ENCODE measurements at regions not wholly inside any gene's neighbourhood (a gene's known extent, or its start where the extent isn't known, plus 50 kb on each side); places are given as distances from the start of the nearest gene placed in this dataset.

DNA sequence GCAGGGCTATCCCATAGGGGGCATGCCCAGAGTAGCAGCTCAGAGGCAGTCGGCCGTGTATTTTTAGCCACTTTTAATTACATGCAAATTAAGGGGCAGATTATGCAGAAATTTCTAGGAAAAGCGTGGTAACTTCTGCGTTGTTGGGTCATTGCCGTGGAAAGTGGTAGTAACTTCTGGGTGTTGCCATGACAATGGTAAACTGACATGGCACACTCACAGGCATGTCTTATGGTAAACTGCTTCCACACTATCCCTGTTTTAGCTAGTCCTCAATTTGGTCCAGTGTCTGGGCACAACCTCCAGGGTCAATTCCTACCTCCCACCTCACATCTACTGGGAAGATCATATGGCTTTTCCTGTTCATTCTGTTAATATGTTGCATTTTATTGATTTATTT lies 428.9 kb upstream of the FANCL start:
- no peak for DNase-seq
- TF ChIP-seq POLR2A (IDR thresholded peaks at IDR 0.05; ENCODE audit: low read length) (no peak), GATA1 (IDR thresholded peaks at IDR 0.05; ENCODE audit: low read depth, low read length) (no peak)

DNA sequence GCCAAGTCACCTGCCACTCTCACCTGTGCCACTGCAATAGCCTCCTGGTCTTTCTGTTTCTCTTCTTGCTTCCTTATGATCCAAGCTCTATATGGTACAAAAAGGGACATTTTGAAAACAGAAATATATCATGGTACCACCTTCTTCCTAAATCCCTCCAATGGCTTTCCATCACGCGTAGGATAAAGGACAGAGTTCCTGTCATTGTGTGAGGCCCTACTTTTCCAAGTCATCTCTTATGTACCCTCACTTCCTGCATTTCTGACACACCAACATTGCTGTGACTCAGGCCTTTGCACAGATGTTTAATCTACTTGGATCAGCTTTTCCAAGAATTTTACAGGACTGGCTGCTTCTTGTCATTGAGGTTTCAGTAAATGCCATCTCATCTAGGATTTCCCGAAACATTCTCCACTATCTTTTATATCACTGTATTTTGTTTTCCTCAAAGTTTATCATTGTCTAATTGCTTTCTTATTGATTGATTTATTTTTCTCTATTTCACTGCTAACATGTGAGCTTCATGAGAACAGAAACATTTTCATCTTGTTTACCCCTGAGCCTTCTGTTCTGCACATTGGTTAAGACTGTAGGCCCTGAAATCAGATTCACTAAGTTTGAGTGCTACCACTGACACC lies 426.1 kb upstream of the FANCL start:
- no peak for DNase-seq
- TF ChIP-seq POLR2A (IDR thresholded peaks at IDR 0.05; ENCODE audit: low read length) (no peak), GATA1 (IDR thresholded peaks at IDR 0.05; ENCODE audit: low read depth, low read length) (no peak)

DNA sequence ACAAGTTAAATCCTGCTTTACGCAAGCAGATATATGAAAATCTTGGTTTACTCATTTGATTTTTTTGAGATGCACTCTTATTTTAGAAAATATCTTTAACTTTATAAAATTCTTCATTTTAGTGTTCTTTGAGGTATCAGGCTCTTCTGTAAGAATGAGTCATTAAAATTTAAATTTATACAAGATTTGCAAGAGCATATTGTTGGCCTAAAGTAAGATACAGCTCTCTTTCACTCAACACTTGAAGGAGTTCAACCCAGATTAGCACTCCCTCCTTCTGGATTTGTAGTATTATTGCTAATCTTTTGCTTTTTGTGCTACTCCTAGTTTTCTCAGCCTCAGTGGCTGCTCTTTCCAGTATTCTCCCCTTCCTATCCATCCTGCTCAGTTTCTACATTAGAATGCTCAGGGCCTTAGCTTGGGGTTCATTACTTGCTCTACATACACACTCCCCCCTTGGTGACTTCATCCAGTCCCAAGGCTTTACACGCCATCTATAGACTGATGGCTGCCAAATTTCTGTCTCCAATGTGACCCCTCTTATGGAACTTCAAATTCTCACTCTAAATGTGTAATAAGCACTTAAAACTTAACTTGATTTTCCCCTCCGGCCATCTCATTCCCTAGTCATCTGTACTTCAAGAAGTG lies 425.3 kb upstream of the FANCL start:
- TF ChIP-seq GATA1 (IDR thresholded peaks at IDR 0.05; ENCODE audit: low read depth, low read length), result no peak
- no peak for TF ChIP-seq POLR2A (IDR thresholded peaks at IDR 0.05; ENCODE audit: low read length)
- no peak for DNase-seq

DNA sequence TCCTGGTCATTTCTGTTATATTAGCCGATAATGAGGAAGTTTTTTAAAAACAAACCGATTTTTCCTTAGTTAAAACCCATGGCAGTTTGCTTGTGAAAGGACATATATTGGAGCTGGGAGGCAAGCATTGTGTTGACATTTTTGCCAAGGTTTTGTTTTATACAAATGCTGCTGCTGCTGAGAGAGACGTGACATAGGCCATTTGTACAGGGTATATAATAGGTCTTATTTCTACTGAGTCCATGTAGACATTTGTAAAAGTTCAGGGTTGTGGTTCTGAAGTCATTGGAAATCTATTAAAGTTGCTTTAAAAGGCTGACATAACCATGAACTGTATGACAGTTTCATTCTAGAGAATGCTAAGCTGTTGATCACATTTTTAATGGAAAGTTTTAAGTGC lies 424.0 kb upstream of the FANCL start:
- DNase-seq, result no peak
- TF ChIP-seq GATA1 (IDR thresholded peaks at IDR 0.05; ENCODE audit: low read depth, low read length), result no peak
- TF ChIP-seq POLR2A (IDR thresholded peaks at IDR 0.05; ENCODE audit: low read length), result no peak

DNA sequence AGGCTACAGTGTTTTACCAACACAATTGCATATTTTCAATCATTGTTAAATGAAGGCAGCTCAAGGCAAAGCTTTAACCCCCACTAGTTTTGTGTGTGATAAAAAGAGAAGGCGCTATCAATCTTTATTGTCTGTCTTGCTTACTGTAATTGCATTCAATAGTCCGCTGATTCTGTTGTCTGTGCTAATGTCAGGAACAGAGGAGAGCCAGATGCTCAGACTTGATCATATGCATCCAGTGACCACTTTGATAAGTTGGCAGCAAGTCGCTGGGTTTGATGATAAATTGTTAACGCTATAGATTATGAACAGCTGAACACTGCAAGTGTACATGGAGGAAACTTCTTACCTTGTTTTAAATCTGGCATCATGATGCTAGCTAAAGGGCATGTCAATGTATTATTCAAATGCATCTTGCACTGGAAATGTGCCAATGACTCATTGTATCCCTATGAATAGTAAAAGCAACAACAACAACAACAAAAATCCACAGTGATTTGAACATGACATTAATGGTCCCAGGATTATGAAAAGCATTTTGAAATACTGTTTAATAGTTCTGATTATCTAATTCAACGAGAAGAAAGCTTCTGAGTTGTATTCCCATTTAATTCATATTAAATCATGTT lies 423.5 kb upstream of the FANCL start:
- TF ChIP-seq POLR2A (IDR thresholded peaks at IDR 0.05; ENCODE audit: low read length) (no peak), GATA1 (IDR thresholded peaks at IDR 0.05; ENCODE audit: low read depth, low read length) (no peak)
- no peak for DNase-seq

DNA sequence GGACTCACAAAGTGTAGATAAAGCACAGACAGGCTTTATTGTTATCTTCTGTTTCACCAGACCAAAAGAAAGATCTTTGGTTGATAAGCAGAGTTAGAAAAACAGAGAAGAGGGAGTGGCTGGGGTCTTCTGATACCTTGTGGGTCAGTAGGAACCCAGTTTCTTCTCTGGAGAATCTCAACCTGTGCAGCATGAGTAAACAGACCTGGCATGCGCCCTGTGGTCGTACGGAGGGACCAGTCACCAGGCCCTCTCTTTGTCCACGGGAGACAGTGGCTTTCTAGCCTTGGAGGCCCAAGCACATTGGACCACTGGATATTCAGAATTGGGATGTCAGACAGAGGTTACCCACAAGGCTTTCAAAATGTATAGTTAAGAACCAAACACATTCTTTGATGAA lies 418.9 kb upstream of the FANCL start:
- no peak for DNase-seq
- TF ChIP-seq GATA1 (IDR thresholded peaks at IDR 0.05; ENCODE audit: low read depth, low read length) (no peak), POLR2A (IDR thresholded peaks at IDR 0.05; ENCODE audit: low read length) (no peak)

DNA sequence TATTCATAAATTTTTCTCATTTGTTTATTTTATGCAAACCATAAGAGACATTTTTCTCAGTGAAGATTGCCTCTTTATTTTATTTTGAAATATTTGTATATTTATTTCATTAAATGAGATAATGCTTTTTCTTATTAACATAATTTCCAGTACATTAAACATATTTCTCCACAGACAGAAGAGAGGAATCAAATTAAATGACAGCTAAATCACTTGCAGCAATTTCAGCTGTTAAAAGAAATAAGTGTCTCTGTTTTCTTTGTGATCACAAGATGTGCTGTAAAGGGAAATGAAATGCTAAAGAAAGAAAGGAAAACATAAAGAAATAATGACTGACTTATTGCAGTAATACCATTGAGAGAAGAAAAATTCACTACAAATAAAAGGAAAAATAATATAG lies 414.0 kb upstream of the FANCL start:
- DNase-seq, result no peak
- TF ChIP-seq GATA1 (IDR thresholded peaks at IDR 0.05; ENCODE audit: low read depth, low read length), result no peak
- no peak for TF ChIP-seq POLR2A (IDR thresholded peaks at IDR 0.05; ENCODE audit: low read length)

DNA sequence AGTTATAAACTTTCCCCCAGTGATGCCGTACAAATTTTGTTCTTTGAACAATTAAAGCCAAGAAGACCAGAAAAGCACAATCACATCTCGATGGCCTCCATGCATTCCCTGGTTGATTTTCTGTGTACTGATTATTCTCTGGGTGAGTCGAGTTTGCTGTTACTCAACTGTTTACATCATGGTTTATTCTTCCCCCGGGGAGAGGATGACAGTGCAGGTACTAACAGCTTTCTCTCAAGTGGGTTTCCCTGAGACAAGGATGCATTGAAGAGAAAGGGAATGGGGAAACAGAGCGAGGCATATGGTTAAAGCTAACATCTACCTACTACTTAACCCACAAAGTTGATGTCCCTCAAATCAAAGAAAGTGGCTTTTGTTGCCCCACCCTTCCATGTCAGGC lies 410.8 kb upstream of the FANCL start:
- no peak for DNase-seq
- TF ChIP-seq POLR2A (IDR thresholded peaks at IDR 0.05; ENCODE audit: low read length) (no peak), GATA1 (IDR thresholded peaks at IDR 0.05; ENCODE audit: low read depth, low read length) (no peak)

DNA sequence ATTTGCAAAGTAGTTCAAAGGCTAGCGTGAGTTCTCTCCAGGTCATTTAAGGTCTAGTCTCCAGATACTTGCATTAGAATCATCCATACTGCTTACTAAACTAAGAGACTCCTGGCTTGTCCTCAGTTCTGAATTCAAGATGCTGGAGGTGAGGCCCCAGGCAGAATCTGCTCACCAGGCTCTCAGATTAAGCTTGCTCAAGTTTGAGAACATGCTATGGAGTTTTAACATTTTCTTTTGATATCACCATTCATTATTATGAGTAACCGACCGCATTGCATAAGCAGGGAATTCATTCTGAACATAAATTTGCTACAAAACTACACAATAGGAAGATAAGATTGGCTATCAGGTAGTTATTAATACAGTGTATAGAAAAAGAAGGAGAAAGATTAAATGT lies 409.7 kb upstream of the FANCL start:
- TF ChIP-seq POLR2A (IDR thresholded peaks at IDR 0.05; ENCODE audit: low read length) (no peak), GATA1 (IDR thresholded peaks at IDR 0.05; ENCODE audit: low read depth, low read length) (no peak)
- no peak for DNase-seq

DNA sequence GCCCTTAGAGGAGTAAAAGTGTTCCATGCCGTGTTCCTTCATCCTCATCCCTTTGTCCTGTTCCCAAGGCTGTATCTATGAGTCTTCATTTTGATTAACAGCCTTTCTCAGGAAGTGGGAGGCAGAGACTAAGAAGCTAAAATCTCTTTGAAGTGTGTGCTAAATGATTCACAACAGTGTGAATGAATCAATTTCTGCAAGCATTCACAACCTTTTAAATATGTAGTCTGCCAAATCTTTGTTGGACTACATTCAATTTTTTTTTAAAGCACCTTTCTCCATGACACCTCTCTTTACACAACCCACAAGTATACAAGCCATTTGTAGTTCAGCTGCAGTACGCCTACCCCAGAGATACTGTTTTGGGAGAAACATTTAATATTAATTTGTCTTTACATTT lies 408.6 kb upstream of the FANCL start:
- no peak for TF ChIP-seq GATA1 (IDR thresholded peaks at IDR 0.05; ENCODE audit: low read depth, low read length)
- TF ChIP-seq POLR2A (IDR thresholded peaks at IDR 0.05; ENCODE audit: low read length), result no peak

DNA sequence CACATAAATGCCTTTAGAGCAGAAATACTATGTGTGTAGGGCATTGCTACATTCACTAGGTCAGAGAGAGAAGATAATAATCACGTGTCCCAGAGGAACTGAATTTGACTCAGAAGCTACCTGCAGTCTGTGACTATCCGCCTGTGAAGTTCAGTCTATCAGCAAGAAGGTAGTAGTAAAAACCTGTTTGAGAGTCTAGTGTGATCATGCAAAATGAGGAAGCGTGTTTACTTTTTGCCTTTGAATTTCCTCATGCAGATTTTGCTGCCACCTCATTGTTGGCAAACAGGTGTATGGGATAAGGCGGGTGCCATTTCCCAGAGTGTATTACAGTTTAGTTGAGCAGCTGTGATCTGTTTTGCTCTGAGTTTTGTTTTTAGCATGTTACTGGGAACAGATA lies 403.9 kb upstream of the FANCL start:
- TF ChIP-seq GATA1 (IDR thresholded peaks at IDR 0.05; ENCODE audit: low read depth, low read length) (no peak), POLR2A (IDR thresholded peaks at IDR 0.05; ENCODE audit: low read length) (no peak)
- DNase-seq, result no peak

More for the DNA sequence above, 408.6 kb upstream of the FANCL start:
- no peak for DNase-seq

DNA sequence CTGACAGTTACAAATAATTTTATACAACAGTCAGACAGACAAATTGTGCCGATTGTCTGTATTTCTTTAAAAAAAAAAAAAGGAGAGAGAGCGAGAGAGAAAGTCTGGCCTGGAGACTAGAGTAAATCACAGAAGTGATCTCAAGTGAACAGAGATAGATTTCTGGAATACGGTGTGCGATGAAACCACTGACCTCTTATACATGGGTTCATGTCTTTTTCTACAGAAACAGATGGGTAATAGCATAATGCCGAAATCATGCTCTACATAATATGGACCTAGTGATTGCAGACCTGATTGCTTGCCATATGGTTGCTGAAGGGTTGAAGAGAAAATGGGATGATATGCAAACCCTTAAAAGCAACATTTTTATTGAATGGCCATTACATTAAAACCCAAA lies 403.3 kb upstream of the FANCL start:
- DNase-seq, result no peak
- TF ChIP-seq POLR2A (IDR thresholded peaks at IDR 0.05; ENCODE audit: low read length) (no peak), GATA1 (IDR thresholded peaks at IDR 0.05; ENCODE audit: low read depth, low read length) (no peak)

DNA sequence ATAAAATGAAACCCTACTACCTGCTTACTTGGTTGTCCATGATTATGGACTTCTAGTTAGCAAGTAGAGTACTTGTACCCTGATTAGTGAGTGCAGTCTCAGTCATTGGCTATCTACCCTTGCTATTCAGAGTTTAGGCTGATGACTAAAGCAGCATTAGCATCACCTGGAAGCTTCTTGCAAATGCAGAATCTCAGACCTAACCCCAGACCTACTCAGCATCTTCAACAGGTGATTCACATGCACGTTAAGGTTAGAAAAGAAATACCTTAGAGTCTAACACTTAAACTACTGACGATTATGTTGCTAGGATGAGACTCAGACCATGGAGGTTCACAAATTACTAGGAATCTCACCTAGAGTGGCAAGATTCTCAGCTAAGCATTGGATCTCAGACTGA lies 399.9 kb upstream of the FANCL start:
- no peak for DNase-seq
- TF ChIP-seq POLR2A (IDR thresholded peaks at IDR 0.05; ENCODE audit: low read length), result no peak
- TF ChIP-seq GATA1 (IDR thresholded peaks at IDR 0.05; ENCODE audit: low read depth, low read length), result no peak

DNA sequence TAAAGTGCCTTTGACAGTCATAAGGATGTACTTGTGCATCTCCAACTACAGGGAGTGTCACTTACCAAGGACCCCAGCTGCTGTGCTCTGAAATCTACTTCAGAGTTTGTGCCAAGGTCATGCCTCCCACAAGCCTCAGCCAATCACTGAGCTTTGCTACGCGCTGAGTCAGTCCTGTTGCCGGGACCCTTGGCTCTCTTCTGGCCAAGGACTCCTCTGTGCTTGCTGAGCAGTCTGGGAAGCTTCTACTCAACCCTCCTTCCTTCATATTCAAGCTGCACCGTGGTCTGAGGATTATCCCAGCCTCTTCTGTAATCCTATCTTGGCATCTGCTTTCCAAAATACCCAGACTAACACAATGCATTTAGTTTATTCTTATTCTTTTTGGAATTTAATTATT lies 398.9 kb upstream of the FANCL start:
- DNase-seq, result no peak
- no peak for TF ChIP-seq POLR2A (IDR thresholded peaks at IDR 0.05; ENCODE audit: low read length)
- TF ChIP-seq GATA1 (IDR thresholded peaks at IDR 0.05; ENCODE audit: low read depth, low read length), result no peak

DNA sequence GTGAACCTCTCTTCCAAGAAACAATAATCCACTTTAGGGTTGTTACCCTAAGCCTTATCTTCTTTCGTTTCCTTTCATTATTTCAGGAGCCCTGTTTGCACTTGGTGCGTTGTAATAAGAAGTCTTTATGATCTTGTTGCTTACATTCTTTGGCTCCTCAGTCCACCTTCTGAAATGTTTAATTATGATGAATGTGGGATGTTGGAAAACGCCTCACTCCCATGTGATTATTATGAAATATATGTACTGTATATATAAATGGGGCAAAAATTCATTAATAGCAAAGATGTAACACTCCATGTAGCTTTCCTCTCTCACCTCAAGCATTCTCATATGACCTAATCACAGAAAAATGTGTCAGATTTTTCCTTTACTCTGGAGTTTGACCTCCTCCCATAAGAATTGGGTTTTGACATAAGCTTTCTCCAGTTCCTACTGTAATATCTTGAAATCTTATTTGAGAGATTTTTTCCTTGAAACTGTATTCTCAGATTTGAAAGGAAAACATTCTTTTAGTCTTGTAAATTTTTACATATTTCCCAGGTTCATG lies 397.2 kb upstream of the FANCL start:
- TF ChIP-seq POLR2A (IDR thresholded peaks at IDR 0.05; ENCODE audit: low read length) (no peak), GATA1 (IDR thresholded peaks at IDR 0.05; ENCODE audit: low read depth, low read length) (no peak)
- DNase-seq, result no peak
